ENCODE measurements at regions not wholly inside any gene's neighbourhood (a gene's known extent, or its start where the extent isn't known, plus 50 kb on each side); places are given as distances from the start of the nearest gene placed in this dataset.

DNA sequence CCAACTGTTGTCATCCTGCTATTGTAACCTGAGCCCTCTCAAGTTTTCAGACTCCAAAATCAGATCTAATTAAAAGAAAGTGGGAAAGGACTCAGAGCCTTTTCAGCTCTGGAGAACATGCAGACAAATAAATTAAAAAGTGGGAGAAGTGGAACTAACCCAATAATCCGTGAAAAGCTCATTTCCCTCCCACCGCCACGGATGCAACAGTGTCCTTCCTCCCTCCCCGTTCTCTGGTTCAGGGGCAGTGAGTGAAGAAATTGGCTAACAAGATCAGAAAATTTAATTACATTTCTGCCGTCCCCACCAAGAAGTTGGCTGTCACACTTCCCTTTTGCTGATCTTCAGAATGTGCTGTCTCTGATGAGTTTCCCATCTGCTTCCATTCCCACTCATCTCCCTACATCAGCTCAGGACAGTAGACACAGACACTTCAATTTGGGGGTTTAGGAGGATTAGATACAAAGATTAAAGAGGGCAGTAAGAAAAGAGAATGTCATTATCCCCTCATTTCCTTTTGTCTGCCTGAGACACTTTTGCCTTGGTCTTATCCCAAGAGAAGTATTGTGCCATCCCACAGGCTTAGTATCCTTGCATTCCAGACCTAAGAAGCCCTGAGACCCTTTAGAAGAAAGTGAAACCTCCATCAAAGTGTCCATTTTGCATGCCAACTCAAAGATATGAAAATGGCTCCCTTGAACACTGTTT, 335.7 kb upstream of the PPP2R3A start:
- no peak for DNase-seq (ENCODE audit: low spot score in 2 of 2)
- TF ChIP-seq, protein P1, sequence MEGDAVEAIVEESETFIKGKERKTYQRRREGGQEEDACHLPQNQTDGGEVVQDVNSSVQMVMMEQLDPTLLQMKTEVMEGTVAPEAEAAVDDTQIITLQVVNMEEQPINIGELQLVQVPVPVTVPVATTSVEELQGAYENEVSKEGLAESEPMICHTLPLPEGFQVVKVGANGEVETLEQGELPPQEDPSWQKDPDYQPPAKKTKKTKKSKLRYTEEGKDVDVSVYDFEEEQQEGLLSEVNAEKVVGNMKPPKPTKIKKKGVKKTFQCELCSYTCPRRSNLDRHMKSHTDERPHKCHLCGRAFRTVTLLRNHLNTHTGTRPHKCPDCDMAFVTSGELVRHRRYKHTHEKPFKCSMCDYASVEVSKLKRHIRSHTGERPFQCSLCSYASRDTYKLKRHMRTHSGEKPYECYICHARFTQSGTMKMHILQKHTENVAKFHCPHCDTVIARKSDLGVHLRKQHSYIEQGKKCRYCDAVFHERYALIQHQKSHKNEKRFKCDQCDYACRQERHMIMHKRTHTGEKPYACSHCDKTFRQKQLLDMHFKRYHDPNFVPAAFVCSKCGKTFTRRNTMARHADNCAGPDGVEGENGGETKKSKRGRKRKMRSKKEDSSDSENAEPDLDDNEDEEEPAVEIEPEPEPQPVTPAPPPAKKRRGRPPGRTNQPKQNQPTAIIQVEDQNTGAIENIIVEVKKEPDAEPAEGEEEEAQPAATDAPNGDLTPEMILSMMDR (IDR thresholded peaks at IDR 0.05): no peak
- Histone ChIP-seq H3K4me3 (no peak overlapping the region), H3K27me3 (no peaks in the 10 kb centered on the region), H3K4me1 (no peaks in the 10 kb centered on the region), H3K36me3 (no peaks in the 10 kb centered on the region), H3K9me3 (no peaks in the 10 kb centered on the region), H3K27ac (no peak overlapping the region)
- intact Hi-C loops (cut with DNase I): no loop called here

DNA sequence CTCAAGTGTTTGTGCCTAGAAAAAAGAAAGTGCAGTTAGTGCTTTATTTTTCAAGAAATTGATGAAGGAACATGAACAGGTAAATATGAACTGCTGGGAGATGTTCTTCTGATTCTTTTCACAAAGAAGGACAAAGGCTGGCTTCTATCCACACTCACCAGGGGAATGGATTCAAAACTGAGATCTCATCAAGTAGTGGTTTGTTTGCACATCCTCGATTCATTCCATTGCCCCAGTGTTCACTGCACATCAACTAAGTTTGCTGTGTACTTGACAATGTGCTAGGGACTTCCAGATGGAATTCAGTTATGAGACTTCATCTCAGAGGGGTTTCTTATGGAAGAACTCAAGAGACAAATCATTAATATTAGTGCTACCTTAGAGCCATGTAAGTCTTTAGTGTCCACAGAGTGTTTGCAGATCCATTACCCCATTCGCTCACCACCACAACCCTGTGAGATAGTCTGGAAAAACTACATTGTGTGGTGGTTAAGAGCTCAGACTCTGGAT, 332.9 kb upstream of the PPP2R3A start:
- H3K36me3 ChIP-seq: no peaks in the 10 kb centered on the region
- TF ChIP-seq, protein P1 (IDR thresholded peaks at IDR 0.05): no peak
- no peak for DNase-seq (ENCODE audit: low spot score in 2 of 2)
- H3K9me3 ChIP-seq: no peaks in the 10 kb centered on the region
- no peaks in the 10 kb centered on the region for H3K27me3 ChIP-seq
- H3K4me3 ChIP-seq: no peak overlapping the region
- no peak overlapping the region for H3K27ac ChIP-seq
- intact Hi-C loops (cut with DNase I): no loop called here
- H3K4me1 ChIP-seq: no peaks in the 10 kb centered on the region

DNA sequence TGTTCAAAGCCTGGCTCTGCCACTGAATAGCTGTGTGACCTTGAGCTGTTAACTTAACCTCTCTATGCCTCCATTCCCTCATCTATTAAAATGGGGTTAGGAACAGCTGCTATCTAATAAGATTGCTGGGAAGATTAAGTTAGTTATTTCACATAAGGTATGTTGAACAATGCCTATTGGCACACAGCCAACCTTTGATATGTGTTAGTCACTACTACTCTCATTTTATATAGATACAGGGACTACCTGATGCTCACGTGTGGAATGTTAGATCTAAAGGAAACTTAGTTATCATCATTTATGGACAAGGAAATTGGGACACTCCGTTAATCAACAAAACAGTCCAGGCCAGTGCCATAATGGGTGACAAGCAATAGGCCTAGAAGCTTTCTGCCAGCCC, 332.4 kb upstream of the PPP2R3A start:
- intact Hi-C loops (cut with DNase I): no loop called here
- TF ChIP-seq, protein P1 (IDR thresholded peaks at IDR 0.05): no peak
- no peak overlapping the region for H3K27ac ChIP-seq
- no peaks in the 10 kb centered on the region for H3K27me3 ChIP-seq
- H3K36me3 ChIP-seq: no peaks in the 10 kb centered on the region
- H3K4me3 ChIP-seq: no peak overlapping the region
- no peaks in the 10 kb centered on the region for H3K4me1 ChIP-seq
- no peak for DNase-seq (ENCODE audit: low spot score in 2 of 2)
- H3K9me3 ChIP-seq: no peaks in the 10 kb centered on the region

DNA sequence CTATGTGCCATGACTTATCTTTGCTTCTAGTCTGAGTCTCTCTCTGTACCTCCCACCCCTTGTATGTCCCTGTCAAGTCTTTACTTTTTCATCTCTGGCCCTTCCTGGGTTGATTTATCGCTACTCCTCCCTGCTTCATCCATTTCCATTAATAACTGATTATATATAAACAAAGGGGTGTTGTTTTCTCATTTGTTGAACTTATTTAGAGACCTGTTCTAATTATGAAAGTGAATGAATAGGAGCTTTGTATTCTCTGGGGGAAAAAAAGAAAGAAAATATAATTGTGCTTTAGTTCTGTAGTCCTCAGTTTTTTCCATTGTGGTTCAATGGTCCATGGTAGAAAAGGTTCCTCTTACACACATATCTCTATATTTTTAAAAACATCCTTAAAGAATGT, 328.9 kb upstream of the PPP2R3A start:
- H3K4me3 ChIP-seq: no peak overlapping the region

DNA sequence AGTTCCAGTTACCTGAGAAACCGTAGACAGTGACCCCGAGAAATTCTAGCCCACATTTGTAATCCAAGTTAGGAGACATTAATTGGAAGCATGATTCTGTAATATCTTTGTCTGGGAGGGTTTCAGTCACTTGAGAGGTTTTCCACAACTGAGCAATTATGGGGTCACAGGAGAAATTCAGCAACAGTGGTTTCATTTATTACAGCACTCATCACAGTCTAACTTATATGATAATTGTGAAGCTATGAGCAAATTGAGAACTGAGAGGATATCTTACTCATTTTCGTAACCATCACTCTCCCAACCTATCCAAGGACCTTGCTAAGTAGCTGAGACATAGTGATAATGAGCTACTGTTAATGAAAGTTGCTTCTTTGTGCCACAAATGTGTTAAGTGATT, 328.5 kb upstream of the PPP2R3A start:
- Histone ChIP-seq H3K4me1 (no peaks in the 10 kb centered on the region), H3K27me3 (no peaks in the 10 kb centered on the region), H3K36me3 (no peaks in the 10 kb centered on the region), H3K4me3 (no peak overlapping the region), H3K27ac (no peak overlapping the region), H3K9me3 (no peaks in the 10 kb centered on the region)
- intact Hi-C loops (cut with DNase I): no loop called here
- DNase-seq (ENCODE audit: low spot score in 2 of 2): no peak
- TF ChIP-seq, protein P1 (IDR thresholded peaks at IDR 0.05): no peak

More for the DNA sequence above, 328.9 kb upstream of the PPP2R3A start:
- Histone ChIP-seq H3K27ac (no peak overlapping the region), H3K36me3 (no peaks in the 10 kb centered on the region), H3K27me3 (no peaks in the 10 kb centered on the region), H3K9me3 (no peaks in the 10 kb centered on the region), H3K4me1 (no peaks in the 10 kb centered on the region)
- intact Hi-C loops (cut with DNase I): no loop called here
- DNase-seq (ENCODE audit: low spot score in 2 of 2): no peak
- TF ChIP-seq, protein P1 (IDR thresholded peaks at IDR 0.05): no peak

All from ascending aorta (tissue), 2 donors.